Chondrocyte (in vitro differentiated cells): ENCODE measurements at regions not wholly inside any gene's neighbourhood (a gene's known extent, or its start where the extent isn't known, plus 50 kb on each side); places are given as distances from the start of the nearest gene placed in this dataset.
A peak's percentile ranks its signal among the peaks of the same experiment; 100 is the strongest.

Experiments
- DNase-seq: peaks from one replicate; pipeline ENCODE4 v3.0.0; 2021; ENCODE audit warnings: mixed read lengths, low spot score
- H3K27ac Mint-ChIP-seq: one replicate; pipeline ENCODE4 v1.8.0; 2021; ENCODE audit warnings: mild to moderate bottlenecking, moderate library complexity, mixed read lengths; ENCODE audit not compliant: unreplicated experiment
- H3K27me3 Mint-ChIP-seq: 2 replicates; pipeline ENCODE4 v1.8.0; 2021; ENCODE audit warnings: low read depth, mixed read lengths
- H3K36me3 Mint-ChIP-seq: 2 replicates; pipeline ENCODE4 v1.8.0; 2021; ENCODE audit warnings: low read depth, mixed read lengths
- H3K4me1 Mint-ChIP-seq: 2 replicates; pipeline ENCODE4 v1.8.0; 2021; ENCODE audit warnings: low read depth, mild to moderate bottlenecking, mixed read lengths
- H3K4me3 Mint-ChIP-seq: one replicate; pipeline ENCODE4 v1.8.0; 2021; ENCODE audit warnings: mild to moderate bottlenecking, moderate library complexity, mixed read lengths; ENCODE audit not compliant: unreplicated experiment
- H3K9me3 Mint-ChIP-seq: 2 replicates; pipeline ENCODE4 v1.8.0; 2021; ENCODE audit warnings: low read depth, mixed read lengths
- CTCF ChIP-seq: fragments of 200-600 bp; sonication (generic); IDR thresholded peaks from 2 replicates; pipeline ENCODE4 v1.5.0; 2021; ENCODE audit warnings: antibody characterized with exemption, mild to moderate bottlenecking, moderate library complexity

GRCh38 chr1:170407581-170407980 lies 124.4 kb upstream of the GORAB start:
- no peak for DNase-seq
- Mint-ChIP-seq H3K9me3 (peaks cover 20% of the 10 kb centered on the region), H3K4me1 (peaks cover 51% of the 10 kb centered on the region), H3K27ac (peak overlapping the region; percentile 59), H3K27me3 (no peaks in the 10 kb centered on the region), H3K36me3 (peaks cover 4% of the 10 kb centered on the region), H3K4me3 (no peak overlapping the region)
- no peak for TF ChIP-seq CTCF

- Mint-ChIP-seq H3K27ac (peak overlapping the region; percentile 96), H3K4me3 (peak overlapping the region; percentile 52), H3K4me1 (peaks cover 68% of the 10 kb centered on the region), H3K9me3 (peaks cover 13% of the 10 kb centered on the region), H3K36me3 (peaks cover 3% of the 10 kb centered on the region), H3K27me3 (no peaks in the 10 kb centered on the region)
- DNase-seq, result no peak
- TF ChIP-seq CTCF, result no peak
These were observed 121.4 kb upstream of the GORAB start for GRCh38 chr1:170410401-170411166.

- H3K4me1 Mint-ChIP-seq, result peaks cover 44% of the 10 kb centered on the region
- H3K36me3 Mint-ChIP-seq, result no peaks in the 10 kb centered on the region
- H3K27ac Mint-ChIP-seq, result peak overlapping the region; percentile 85
- no peaks in the 10 kb centered on the region for H3K27me3 Mint-ChIP-seq
- no peak for TF ChIP-seq CTCF
- DNase-seq, result no peak
- no peaks in the 10 kb centered on the region for H3K9me3 Mint-ChIP-seq
- H3K4me3 Mint-ChIP-seq, result no peak overlapping the region
These were observed 116.8 kb upstream of the GORAB start for GRCh38 chr1:170414989-170415709.

GRCh38 chr1:170415710-170416372 lies 116.1 kb upstream of the GORAB start:
- Mint-ChIP-seq H3K27ac (peak overlapping the region; percentile 18), H3K9me3 (no peaks in the 10 kb centered on the region), H3K4me1 (peaks cover 37% of the 10 kb centered on the region), H3K27me3 (no peaks in the 10 kb centered on the region), H3K36me3 (no peaks in the 10 kb centered on the region), H3K4me3 (no peak overlapping the region)
- no peak for TF ChIP-seq CTCF
- no peak for DNase-seq

GRCh38 chr1:170424346-170424745 lies 107.6 kb upstream of the GORAB start:
- no peak overlapping the region for H3K27ac Mint-ChIP-seq
- peaks cover 7% of the 10 kb centered on the region for H3K36me3 Mint-ChIP-seq
- H3K4me3 Mint-ChIP-seq, result no peak overlapping the region
- H3K4me1 Mint-ChIP-seq, result peaks cover 4% of the 10 kb centered on the region
- peaks cover 12% of the 10 kb centered on the region for H3K9me3 Mint-ChIP-seq
- no peak for TF ChIP-seq CTCF
- no peaks in the 10 kb centered on the region for H3K27me3 Mint-ChIP-seq
- DNase-seq, result no peak
